Endothelial cell of umbilical vein (primary cell): ENCODE measurements at regions not wholly inside any gene's neighbourhood (a gene's known extent, or its start where the extent isn't known, plus 50 kb on each side); places are given as distances from the start of the nearest gene placed in this dataset.

Source experiments
- BruUV-seq: library from RNA; stranded (reverse); fragments of 400-500 nt; replicated peaks from 2 replicates; lab custom pipeline; 2021; lab: Mats Ljungman, UMichigan
- CTCF ChIA-PET: fragments of 300-600, 350-600 bp; sonication (Branson Sonifier 250); formaldehyde crosslinking; loops from one replicate; lab custom pipeline; 2021; ENCODE audit warnings: antibody characterized with exemption, inconsistent platforms; lab: Charles Lee
- POLR2A ChIA-PET: fragments of 300-600, 350-600 bp; sonication (Branson Sonifier 250); formaldehyde crosslinking; loops from one replicate; lab custom pipeline; 2021; ENCODE audit warnings: antibody characterized with exemption, inconsistent platforms; lab: Charles Lee
- DNase-seq: peaks from one replicate; pipeline ENCODE4 v3.0.0-alpha.2; 2011; ENCODE audit warnings: low read depth, low spot score
- FAIRE-seq: peaks from 2 replicates; lab custom pipeline; 2011; peaks lifted over from hg19 to GRCh38; lab: Jason Lieb, UNC
- H2AFZ ChIP-seq: 2 replicates; pipeline ENCODE4 v1.6.0; 2012; ENCODE audit warnings: low read depth, low read length, control low read depth, inconsistent platforms
- H3K27ac ChIP-seq: 2 replicates; pipeline ENCODE4 v1.5.1; 2011; ENCODE audit warnings: low read depth, mild to moderate bottlenecking, control low read depth, low read length, moderate library complexity; ENCODE audit not compliant: insufficient read depth
- H3K27me3 ChIP-seq, 2 experiments: 2 replicates each; pipeline versions ENCODE4 v1.6.0 to v1.6.1; 2011; ENCODE audit warnings: low read length in 2 of 2, mixed read lengths in 1 of 2; ENCODE audit not compliant: control insufficient read depth in 2 of 2, insufficient read depth in 2 of 2
- H3K36me3 ChIP-seq, 2 experiments: 2 replicates in 1 of 2; 3 replicates in 1 of 2; pipeline ENCODE4 v1.5.1; 2011; ENCODE audit warnings: low read length in 2 of 2, mild to moderate bottlenecking in 1 of 2, moderate library complexity in 1 of 2; ENCODE audit not compliant: control insufficient read depth in 2 of 2, insufficient read depth in 2 of 2; ENCODE audit errors: extremely low read depth in 1 of 2
- H3K4me1 ChIP-seq: 3 replicates; pipeline ENCODE4 v1.5.1; 2011; ENCODE audit warnings: mild to moderate bottlenecking, low read length; ENCODE audit not compliant: control insufficient read depth, insufficient read depth; ENCODE audit errors: extremely low read depth
- H3K4me2 ChIP-seq: 2 replicates; pipeline ENCODE4 v1.6.1; 2011; ENCODE audit warnings: low read length, control low read depth, mixed read lengths; ENCODE audit not compliant: insufficient read depth
- H3K4me3 ChIP-seq, 3 experiments: fragments of 200-600 bp in 1 of 3; sonication (generic), shearing (Covaris generic) in 1 of 3; replicated peaks in 1 of 3; 2 replicates each; pipeline ENCODE4 v1.5.1; 2011 to 2016; ENCODE audit warnings: control low read depth in 3 of 3, low read length in 3 of 3, mild to moderate bottlenecking in 2 of 3, inconsistent platforms in 1 of 3, low read depth in 1 of 3, moderate library complexity in 1 of 3; ENCODE audit not compliant: insufficient read depth in 1 of 3
- H3K79me2 ChIP-seq: 2 replicates; pipeline ENCODE4 v1.6.0; 2012; ENCODE audit warnings: low read length, inconsistent platforms; ENCODE audit not compliant: control insufficient read depth, insufficient read depth
- H3K9ac ChIP-seq: replicated peaks from 2 replicates; pipeline ENCODE3; 2011; ENCODE audit warnings: low read length, control low read depth; ENCODE audit not compliant: insufficient read depth; ENCODE audit errors: extremely low read depth
- H3K9me1 ChIP-seq: replicated peaks from 3 replicates; pipeline ENCODE4 v1.6.0; 2011; ENCODE audit warnings: mild to moderate bottlenecking, low read length; ENCODE audit not compliant: control insufficient read depth, insufficient read depth; ENCODE audit errors: extremely low read depth
- H3K9me3 ChIP-seq: replicated peaks from 2 replicates; pipeline ENCODE4 v1.5.1; 2012; ENCODE audit warnings: low read length, inconsistent platforms; ENCODE audit not compliant: control insufficient read depth, insufficient read depth
- H4K20me1 ChIP-seq: replicated peaks from 2 replicates; pipeline ENCODE3; 2011; ENCODE audit warnings: mild to moderate bottlenecking, low read length; ENCODE audit not compliant: control insufficient read depth, insufficient read depth; ENCODE audit errors: extremely low read depth
- CTCF ChIP-seq, 2 donors: IDR thresholded peaks; 1 replicate in 1 of 2; 2 replicates in 1 of 2; pipeline ENCODE4 v1.5.1; 2011; ENCODE audit warnings: low read length in 2 of 2, mild to moderate bottlenecking in 2 of 2, moderate library complexity in 2 of 2, control low read depth in 1 of 2, inconsistent platforms in 1 of 2, low read depth in 1 of 2; ENCODE audit not compliant: insufficient read depth in 1 of 2; ENCODE audit errors: extremely low read depth in 1 of 2
- EZH2 ChIP-seq: IDR thresholded peaks from 2 replicates; pipeline ENCODE4 v1.6.1; 2012; ENCODE audit warnings: borderline replicate concordance, low read depth, mild to moderate bottlenecking, moderate library complexity, low read length, inconsistent platforms; ENCODE audit not compliant: severe bottlenecking
- FOS ChIP-seq: IDR thresholded peaks from 2 replicates; pipeline ENCODE4 v1.6.1; 2011; ENCODE audit warnings: mild to moderate bottlenecking, low read length, moderate library complexity, borderline replicate concordance; ENCODE audit not compliant: insufficient read depth
- GATA2 ChIP-seq: IDR thresholded peaks from 2 replicates; pipeline ENCODE4 v1.7.0; 2011; ENCODE audit warnings: low read depth, mild to moderate bottlenecking, moderate library complexity, mixed read lengths, low read length; ENCODE audit not compliant: insufficient read length, insufficient read depth
- JUN ChIP-seq: IDR thresholded peaks from 2 replicates; pipeline ENCODE4 v1.6.1; 2011; ENCODE audit warnings: borderline replicate concordance, low read depth; ENCODE audit not compliant: insufficient read length, insufficient read depth
- MAX ChIP-seq: IDR thresholded peaks from 2 replicates; pipeline ENCODE4 v1.6.1; 2011; ENCODE audit not compliant: insufficient read depth, insufficient read length
- MYC ChIP-seq: IDR thresholded peaks from one replicate; pipeline ENCODE4 v1.6.1; 2011; ENCODE audit warnings: mild to moderate bottlenecking, low read depth, low read length
- POLR2A ChIP-seq: IDR thresholded peaks from 2 replicates; pipeline ENCODE4 v1.6.1; 2012; ENCODE audit warnings: low read depth, mild to moderate bottlenecking, control low read depth, low read length
- POLR2AphosphoS5 ChIP-seq: IDR thresholded peaks from 2 replicates; pipeline ENCODE4 v1.6.1; 2012; ENCODE audit warnings: low read depth, mild to moderate bottlenecking, control low read depth, low read length, moderate library complexity; ENCODE audit not compliant: insufficient read depth
- dilution Hi-C: fragments of 300-500 bp; cut with MboI; formaldehyde crosslinking; loops from one replicate; pipeline ENCODE4 v1.15.0; 2019; ENCODE audit warnings: low sequenced_read_pairs; ENCODE audit not compliant: extremely low pct_ligation_motif_present
- intact Hi-C: fragments of 100-400 bp; cut with micrococcal nuclease; formaldehyde crosslinking; loops from one replicate; pipeline ENCODE4 v1.10.0; 2022

- Histone ChIP-seq H3K27me3 (no peaks in the 10 kb centered on the region), H3K4me2 (no peak overlapping the region), H4K20me1 (no peaks in the 10 kb centered on the region), H3K4me1 (no peaks in the 10 kb centered on the region), H2AFZ (no peak overlapping the region), H3K36me3 (no peaks in the 10 kb centered on the region), H3K9me3 (peaks cover 1% of the 10 kb centered on the region), H3K79me2 (no peaks in the 10 kb centered on the region), H3K27ac (no peak overlapping the region), H3K4me3 (no peak overlapping the region), H3K9ac (no peak overlapping the region), H3K9me1 (no peaks in the 10 kb centered on the region)
- FAIRE-seq, result no peak
- no peak for DNase-seq
- ChIA-PET POLR2A (no interaction called here), CTCF (no interaction called here)
- intact Hi-C loops, result no loop called here
- dilution Hi-C loops, result no loop called here
- no TSS peak for BruUV-seq
- TF ChIP-seq GATA2 (no peak), MYC (no peak), EZH2 (no peak), POLR2A (no peak), JUN (no peak), MAX (no peak), POLR2AphosphoS5 (no peak), FOS (no peak), CTCF (IDR thresholded peaks at IDR 0.05; ENCODE audit: extremely low read depth in 1 of 2, insufficient read depth in 1 of 2, low read depth in 1 of 2, low read length in 2 of 2) (no peak)
Observed at GRCh38 chr4:115222061-115222460, 108.6 kb upstream of the NDST4 start.
